PC-9 (cell line): ENCODE measurements at regions not wholly inside any gene's neighbourhood (a gene's known extent, or its start where the extent isn't known, plus 50 kb on each side); places are given as distances from the start of the nearest gene placed in this dataset.

ENCODE experiments used
- CTCF ChIP-seq: fragments of 200-600 bp; sonication (generic); conservative IDR thresholded peaks from 2 replicates; pipeline ENCODE4 v1.6.1; 2017; ENCODE audit warnings: mixed run types, antibody characterized with exemption, mild to moderate bottlenecking, moderate library complexity
- EZH2 ChIP-seq: fragments of 200-600 bp; sonication (generic); IDR thresholded peaks from 2 replicates; pipeline ENCODE4 v1.8.0; 2017; ENCODE audit warnings: antibody characterized with exemption, low read depth

GRCh38 chr1:163777205-163777604 lies 455.5 kb downstream of the NUF2 start:
- TF ChIP-seq EZH2 (no peak), CTCF (no peak)
